Activated CD4-positive, alpha-beta memory T cell treated with anti-CD3 and anti-CD28 coated beads, Interleukin-2, amount 10 ng/mL, durations not matched to agents 7 days and 5 days (primary cell): ENCODE measurements at regions not wholly inside any gene's neighbourhood (a gene's known extent, or its start where the extent isn't known, plus 50 kb on each side); places are given as distances from the start of the nearest gene placed in this dataset.

Experiments used
- CTCF ChIA-PET: fragments of 350-600 bp; sonication (Branson Sonifier 250); formaldehyde crosslinking; loops from one replicate; lab custom pipeline; 2021; ENCODE audit warnings: antibody characterized with exemption, inconsistent platforms; lab: Charles Lee
- POLR2A ChIA-PET: fragments of 350-600 bp; sonication (Branson Sonifier 250); formaldehyde crosslinking; loops from one replicate; lab custom pipeline; 2021; ENCODE audit warnings: antibody characterized with exemption; lab: Charles Lee
- DNase-seq: peaks from one replicate; pipeline ENCODE4 v3.0.0-alpha.2; 2020
- H3K27ac Mint-ChIP-seq: one replicate; pipeline ENCODE4 v1.8.0; 2021; ENCODE audit warnings: mild to moderate bottlenecking, mixed read lengths
- H3K27me3 Mint-ChIP-seq: one replicate; pipeline ENCODE4 v1.8.0; 2021; ENCODE audit warnings: mixed read lengths
- H3K36me3 Mint-ChIP-seq: one replicate; pipeline ENCODE4 v1.8.0; 2021; ENCODE audit warnings: low read depth, mixed read lengths
- H3K4me1 Mint-ChIP-seq: one replicate; pipeline ENCODE4 v1.8.0; 2021; ENCODE audit warnings: mixed read lengths
- H3K4me3 Mint-ChIP-seq: one replicate; pipeline ENCODE4 v1.8.0; 2021; ENCODE audit warnings: mild to moderate bottlenecking, mixed read lengths
- H3K9me3 Mint-ChIP-seq: one replicate; pipeline ENCODE4 v1.8.0; 2021; ENCODE audit warnings: mixed read lengths

- H3K27me3 Mint-ChIP-seq: no peaks in the 10 kb centered on the region
- ChIA-PET CTCF (no interaction called here), POLR2A (no interaction called here)
- peaks cover 13% of the 10 kb centered on the region for H3K9me3 Mint-ChIP-seq
- DNase-seq: no peak
- H3K4me3 Mint-ChIP-seq: no peak overlapping the region
- no peaks in the 10 kb centered on the region for H3K36me3 Mint-ChIP-seq
- no peak overlapping the region for H3K27ac Mint-ChIP-seq
- H3K4me1 Mint-ChIP-seq: no peaks in the 10 kb centered on the region
These were observed 2168.1 kb downstream of the MAT2B start for GRCh38 chr5:165673499-165673898.

DNA sequence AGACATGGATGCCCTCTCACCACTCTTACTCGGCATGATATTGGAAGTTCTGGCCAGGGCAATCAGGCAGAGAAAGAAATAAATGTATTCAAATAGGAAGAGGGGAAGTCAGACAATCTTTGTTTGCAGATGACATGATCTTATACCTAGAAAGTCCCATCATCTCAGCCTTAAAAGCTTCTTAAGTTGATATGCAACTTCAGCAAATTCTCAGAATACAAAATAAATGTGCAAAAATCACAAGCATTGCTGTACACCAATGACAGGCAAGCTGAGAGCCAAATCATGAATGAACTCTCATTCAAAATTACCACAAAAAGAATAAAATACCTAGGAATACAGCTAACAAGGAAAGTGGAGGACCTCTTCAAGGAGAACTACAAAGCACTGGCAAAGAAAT lies 2190.4 kb downstream of the MAT2B start:
- Mint-ChIP-seq H3K9me3 (peaks cover 17% of the 10 kb centered on the region), H3K27ac (no peak overlapping the region), H3K36me3 (no peaks in the 10 kb centered on the region), H3K4me3 (no peak overlapping the region), H3K4me1 (no peaks in the 10 kb centered on the region), H3K27me3 (no peaks in the 10 kb centered on the region)
- CTCF ChIA-PET: no interaction called here
- no peak for DNase-seq
- POLR2A ChIA-PET: no interaction called here

- Mint-ChIP-seq H3K4me1 (no peaks in the 10 kb centered on the region), H3K9me3 (peaks cover 4% of the 10 kb centered on the region), H3K4me3 (no peak overlapping the region), H3K27ac (no peak overlapping the region), H3K27me3 (no peaks in the 10 kb centered on the region), H3K36me3 (no peaks in the 10 kb centered on the region)
- CTCF ChIA-PET: no interaction called here
- POLR2A ChIA-PET: no interaction called here
- no peak for DNase-seq
These were observed 2200.5 kb downstream of the MAT2B start for GRCh38 chr5:165705960-165706359.

GRCh38 chr5:165712011-165712410 lies 2206.6 kb downstream of the MAT2B start:
- Mint-ChIP-seq H3K4me3 (no peak overlapping the region), H3K27ac (no peak overlapping the region), H3K9me3 (peaks cover 5% of the 10 kb centered on the region), H3K4me1 (no peaks in the 10 kb centered on the region), H3K27me3 (no peaks in the 10 kb centered on the region), H3K36me3 (no peaks in the 10 kb centered on the region)
- no peak for DNase-seq
- ChIA-PET POLR2A (no interaction called here), CTCF (no interaction called here)

GRCh38 chr5:165714598-165714997 lies 2209.2 kb downstream of the MAT2B start:
- Mint-ChIP-seq H3K4me3 (no peak overlapping the region), H3K4me1 (no peaks in the 10 kb centered on the region), H3K36me3 (no peaks in the 10 kb centered on the region), H3K27ac (no peak overlapping the region), H3K9me3 (peaks cover 14% of the 10 kb centered on the region), H3K27me3 (no peaks in the 10 kb centered on the region)
- POLR2A ChIA-PET: no interaction called here
- no peak for DNase-seq
- CTCF ChIA-PET: no interaction called here

GRCh38 chr5:165720901-165721300 lies 2215.5 kb downstream of the MAT2B start:
- CTCF ChIA-PET: no interaction called here
- Mint-ChIP-seq H3K27ac (no peak overlapping the region), H3K4me1 (no peaks in the 10 kb centered on the region), H3K9me3 (peaks cover 16% of the 10 kb centered on the region), H3K36me3 (no peaks in the 10 kb centered on the region), H3K27me3 (no peaks in the 10 kb centered on the region), H3K4me3 (no peak overlapping the region)
- no peak for DNase-seq
- POLR2A ChIA-PET: no interaction called here

- no peak overlapping the region for H3K27ac Mint-ChIP-seq
- DNase-seq: no peak
- H3K9me3 Mint-ChIP-seq: peaks cover 18% of the 10 kb centered on the region
- H3K4me1 Mint-ChIP-seq: no peaks in the 10 kb centered on the region
- CTCF ChIA-PET: no interaction called here
- H3K27me3 Mint-ChIP-seq: no peaks in the 10 kb centered on the region
- no peak overlapping the region for H3K4me3 Mint-ChIP-seq
- POLR2A ChIA-PET: no interaction called here
- H3K36me3 Mint-ChIP-seq: no peaks in the 10 kb centered on the region
These were observed 2217.0 kb downstream of the MAT2B start for GRCh38 chr5:165722401-165722800.

GRCh38 chr5:165723931-165724330 lies 2218.5 kb downstream of the MAT2B start:
- peaks cover 14% of the 10 kb centered on the region for H3K9me3 Mint-ChIP-seq
- ChIA-PET POLR2A (no interaction called here), CTCF (no interaction called here)
- H3K4me1 Mint-ChIP-seq: no peaks in the 10 kb centered on the region
- no peak overlapping the region for H3K27ac Mint-ChIP-seq
- no peaks in the 10 kb centered on the region for H3K36me3 Mint-ChIP-seq
- H3K4me3 Mint-ChIP-seq: no peak overlapping the region
- no peaks in the 10 kb centered on the region for H3K27me3 Mint-ChIP-seq
- DNase-seq: no peak

DNA sequence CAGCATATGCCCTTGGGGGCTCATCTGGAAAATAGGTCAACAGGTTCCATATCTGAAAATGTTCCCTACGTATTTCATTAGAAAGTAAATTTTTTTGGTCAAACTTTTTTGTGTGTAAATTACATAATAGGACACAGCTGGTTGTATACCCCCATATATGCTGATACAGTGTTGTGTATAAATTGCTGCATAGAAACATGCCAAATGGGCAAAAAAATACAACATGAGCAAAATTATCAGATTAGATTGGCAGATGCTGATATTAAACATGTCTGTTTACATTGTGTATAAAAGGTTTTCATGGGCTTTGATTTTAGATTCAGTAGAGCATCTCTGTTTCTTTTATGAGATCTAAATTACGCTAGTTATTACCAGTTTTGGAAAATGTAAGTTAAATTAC lies 2223.0 kb downstream of the MAT2B start:
- Mint-ChIP-seq H3K4me1 (no peaks in the 10 kb centered on the region), H3K27ac (no peak overlapping the region), H3K9me3 (peaks cover 7% of the 10 kb centered on the region), H3K4me3 (no peak overlapping the region), H3K36me3 (no peaks in the 10 kb centered on the region), H3K27me3 (no peaks in the 10 kb centered on the region)
- POLR2A ChIA-PET: no interaction called here
- no peak for DNase-seq
- CTCF ChIA-PET: no interaction called here

DNA sequence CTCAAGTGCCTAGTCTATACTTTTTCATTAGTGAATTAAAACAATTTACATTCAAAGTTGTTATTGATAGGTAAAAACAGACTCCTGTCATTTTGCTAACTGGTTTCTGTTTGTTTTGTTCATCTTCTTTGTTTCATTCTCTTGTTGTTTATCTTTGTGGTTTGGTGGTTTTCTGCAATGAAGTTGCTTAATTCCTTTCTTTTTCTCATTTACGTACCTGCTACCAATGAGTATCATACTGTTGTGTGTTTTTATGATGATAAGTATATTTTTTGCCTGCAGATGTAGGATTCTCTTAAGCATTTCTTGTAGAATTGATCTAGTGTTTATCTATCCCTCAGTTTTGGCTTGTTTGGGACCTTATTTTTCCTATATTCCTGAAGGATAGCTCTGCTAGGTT lies 2230.0 kb downstream of the MAT2B start:
- H3K27me3 Mint-ChIP-seq: no peaks in the 10 kb centered on the region
- H3K9me3 Mint-ChIP-seq: peaks cover 12% of the 10 kb centered on the region
- H3K4me1 Mint-ChIP-seq: no peaks in the 10 kb centered on the region
- POLR2A ChIA-PET: interaction anchor here (0.6 kb wide), 1 partner anchor 297 kb away, joined by 3 read pairs; no protein-coding TSS in a partner anchor
- H3K27ac Mint-ChIP-seq: no peak overlapping the region
- no peak overlapping the region for H3K4me3 Mint-ChIP-seq
- no peak for DNase-seq
- CTCF ChIA-PET: no interaction called here
- H3K36me3 Mint-ChIP-seq: no peaks in the 10 kb centered on the region

DNA sequence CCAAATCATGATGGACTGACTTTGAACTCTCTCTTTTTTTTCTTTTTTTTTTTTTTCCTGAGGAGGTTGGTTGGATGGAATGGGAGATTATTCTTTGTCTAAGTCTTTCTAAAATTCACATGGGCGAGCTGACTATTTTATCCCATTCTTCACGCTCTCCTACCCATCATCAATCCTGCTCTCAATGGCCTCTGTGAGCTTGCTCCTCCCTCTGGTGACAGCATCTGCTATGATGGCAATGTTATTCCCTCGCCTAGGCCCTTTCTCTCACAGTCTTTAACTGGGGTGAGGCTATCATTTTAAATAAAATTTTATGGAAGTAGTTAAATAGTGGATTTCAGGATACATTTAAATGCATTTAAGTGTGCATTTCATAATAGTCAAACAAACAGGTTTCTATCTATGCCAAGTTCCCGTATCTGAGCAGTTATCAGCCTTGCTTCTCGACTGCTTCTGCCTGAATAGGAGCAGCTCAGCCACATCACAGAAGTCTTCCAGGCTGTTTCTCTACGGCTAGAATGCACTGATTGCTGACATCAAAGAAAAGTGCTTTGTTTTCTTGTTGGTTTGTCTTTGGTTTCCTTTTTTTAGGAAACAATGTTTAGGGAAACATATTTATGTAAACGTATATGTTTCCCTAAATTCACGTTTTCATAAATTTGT lies 2233.8 kb downstream of the MAT2B start:
- H3K27me3 Mint-ChIP-seq: no peaks in the 10 kb centered on the region
- H3K27ac Mint-ChIP-seq: no peak overlapping the region
- no peak for DNase-seq
- H3K4me3 Mint-ChIP-seq: no peak overlapping the region
- POLR2A ChIA-PET: no interaction called here
- H3K9me3 Mint-ChIP-seq: peaks cover 11% of the 10 kb centered on the region
- H3K4me1 Mint-ChIP-seq: no peaks in the 10 kb centered on the region
- CTCF ChIA-PET: no interaction called here
- H3K36me3 Mint-ChIP-seq: no peaks in the 10 kb centered on the region

DNA sequence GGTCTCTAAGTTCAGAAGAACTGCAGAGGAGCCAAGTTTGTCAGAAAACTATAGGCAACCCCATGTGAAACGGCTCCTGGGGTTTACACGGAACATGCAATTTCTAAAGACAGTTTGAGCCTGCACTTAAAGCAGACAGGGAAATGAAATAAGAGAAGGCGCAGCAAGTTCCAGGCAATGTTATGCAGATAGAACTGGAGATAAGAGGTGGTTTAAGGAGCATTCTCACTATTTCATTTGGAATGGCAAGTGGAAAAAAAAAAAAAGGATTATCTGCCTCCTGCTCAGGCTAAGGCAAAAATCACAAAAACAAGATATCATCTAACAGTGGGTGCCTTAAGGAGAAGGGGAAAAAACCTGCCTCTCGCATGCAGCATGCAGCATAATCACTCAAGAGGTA lies 2252.4 kb downstream of the MAT2B start:
- Mint-ChIP-seq H3K27me3 (no peaks in the 10 kb centered on the region), H3K4me1 (no peaks in the 10 kb centered on the region), H3K36me3 (no peaks in the 10 kb centered on the region), H3K9me3 (peaks cover 12% of the 10 kb centered on the region), H3K4me3 (no peak overlapping the region), H3K27ac (no peak overlapping the region)
- DNase-seq: no peak
- POLR2A ChIA-PET: no interaction called here
- CTCF ChIA-PET: no interaction called here

DNA sequence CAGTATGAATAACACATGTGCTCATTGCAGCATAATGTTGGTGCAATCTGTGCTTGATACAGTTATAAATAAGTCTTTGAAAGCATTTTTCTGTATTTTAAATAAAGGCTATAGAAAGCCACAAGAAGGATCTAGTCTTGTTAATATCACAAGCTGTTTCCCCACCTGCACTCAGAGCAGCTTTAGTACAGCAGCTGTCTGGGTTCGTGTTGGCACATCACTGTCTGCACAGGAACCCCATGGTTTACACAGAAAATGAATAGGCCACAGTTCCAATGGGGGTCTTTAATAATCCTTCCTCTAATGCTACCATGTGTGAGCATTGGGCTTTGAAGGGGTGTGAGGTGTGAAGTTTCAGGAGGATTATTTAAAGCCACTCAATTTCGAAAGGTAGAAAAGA lies 2269.7 kb downstream of the MAT2B start:
- Mint-ChIP-seq H3K27me3 (no peaks in the 10 kb centered on the region), H3K36me3 (no peaks in the 10 kb centered on the region), H3K4me1 (no peaks in the 10 kb centered on the region), H3K9me3 (peaks cover 8% of the 10 kb centered on the region), H3K27ac (no peak overlapping the region), H3K4me3 (no peak overlapping the region)
- CTCF ChIA-PET: no interaction called here
- POLR2A ChIA-PET: no interaction called here
- DNase-seq: no peak

DNA sequence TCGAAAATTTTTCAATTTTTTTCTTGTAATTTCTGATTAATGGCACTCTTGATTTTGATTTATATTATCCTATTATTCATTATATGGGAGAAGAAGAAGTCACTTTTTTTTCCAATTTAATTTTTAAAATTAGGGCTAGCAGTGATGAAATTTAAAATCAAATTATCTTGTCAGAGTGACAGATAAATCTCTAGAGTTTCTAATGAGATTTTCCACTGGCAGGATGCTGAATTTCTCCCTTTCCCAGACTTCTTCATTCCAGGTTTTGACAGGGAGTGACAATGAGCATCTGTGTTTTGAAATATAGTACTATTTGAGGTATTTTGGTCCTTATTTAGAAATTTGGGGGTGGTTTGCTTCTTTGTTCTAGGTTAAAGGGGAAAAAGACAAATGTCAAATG lies 2274.1 kb downstream of the MAT2B start:
- CTCF ChIA-PET: no interaction called here
- no peaks in the 10 kb centered on the region for H3K27me3 Mint-ChIP-seq
- peaks cover 10% of the 10 kb centered on the region for H3K9me3 Mint-ChIP-seq
- no peaks in the 10 kb centered on the region for H3K36me3 Mint-ChIP-seq
- no peaks in the 10 kb centered on the region for H3K4me1 Mint-ChIP-seq
- no peak overlapping the region for H3K27ac Mint-ChIP-seq
- POLR2A ChIA-PET: no interaction called here
- no peak for DNase-seq
- no peak overlapping the region for H3K4me3 Mint-ChIP-seq
